Colonic mucosa (tissue), 4 donors: ENCODE measurements at regions not wholly inside any gene's neighbourhood (a gene's known extent, or its start where the extent isn't known, plus 50 kb on each side); places are given as distances from the start of the nearest gene placed in this dataset.

ENCODE experiments used
- DNase-seq: peaks from one replicate; pipeline ENCODE4 v3.0.0-alpha.2; 2020
- H3K27ac ChIP-seq: fragments of 200-600 bp; one replicate; pipeline ENCODE4 v1.8.0; 2021
- H3K27me3 ChIP-seq: fragments of 200-600 bp; one replicate; pipeline ENCODE4 v1.8.0; 2021
- H3K36me3 ChIP-seq: fragments of 200-600 bp; one replicate; pipeline ENCODE4 v1.8.0; 2021
- H3K4me1 ChIP-seq: fragments of 200-600 bp; one replicate; pipeline ENCODE4 v1.8.0; 2021; ENCODE audit warnings: mild to moderate bottlenecking
- H3K4me3 ChIP-seq: fragments of 200-600 bp; one replicate; pipeline ENCODE4 v1.8.0; 2021
- H3K9ac ChIP-seq, 2 donors: one replicate each; pipeline ENCODE4 v1.7.0; 2013; ENCODE audit warnings: control low read depth in 2 of 2, low read depth in 2 of 2, low read length in 2 of 2
- H3K9me3 ChIP-seq: fragments of 200-600 bp; one replicate; pipeline ENCODE4 v1.8.0; 2021
- CTCF ChIP-seq: fragments of 200-600 bp; IDR thresholded peaks from one replicate; pipeline ENCODE4 v1.8.0; 2022; ENCODE audit warnings: antibody characterized with exemption, mild to moderate bottlenecking
- intact Hi-C: fragments of 100-400 bp; cut with DNase I; formaldehyde crosslinking; loops from one replicate; pipeline ENCODE4 v1.14.1; 2022
- donor health status: healthy.
- donor health status: DM: no; HTN: no; CAD: no.
- donor health status: DM: no; HTN: no; CAD: no.

GRCh38 chr16:54488729-54489128 is 202.1 kb upstream of the IRX3 start:
- H3K27ac ChIP-seq = no peak overlapping the region
- TF ChIP-seq CTCF = no peak
- H3K4me3 ChIP-seq = no peak overlapping the region

GRCh38 chr16:54487933-54488332 is 201.3 kb upstream of the IRX3 start:
- no peak for DNase-seq
- TF ChIP-seq CTCF = no peak

More at GRCh38 chr16:54488729-54489128, 202.1 kb upstream of the IRX3 start:
- Histone ChIP-seq H3K36me3 (no peaks in the 10 kb centered on the region), H3K9me3 (no peaks in the 10 kb centered on the region), H3K9ac (no peak overlapping the region), H3K4me1 (no peaks in the 10 kb centered on the region), H3K27me3 (no peaks in the 10 kb centered on the region)
- DNase-seq = no peak
- intact Hi-C loops = no loop called here

GRCh38 chr16:54484700-54485099 is 198.1 kb upstream of the IRX3 start:
- Histone ChIP-seq H3K4me3 (no peak overlapping the region), H3K9ac (no peak overlapping the region), H3K4me1 (no peaks in the 10 kb centered on the region), H3K9me3 (no peaks in the 10 kb centered on the region), H3K36me3 (no peaks in the 10 kb centered on the region), H3K27me3 (no peaks in the 10 kb centered on the region), H3K27ac (no peak overlapping the region)
- intact Hi-C loops = no loop called here
- no peak for DNase-seq
- no peak for TF ChIP-seq CTCF

More at GRCh38 chr16:54487933-54488332, 201.3 kb upstream of the IRX3 start:
- H3K36me3 ChIP-seq = no peaks in the 10 kb centered on the region
- intact Hi-C loops = no loop called here
- H3K9ac ChIP-seq = no peak overlapping the region
- H3K27me3 ChIP-seq = no peaks in the 10 kb centered on the region
- no peak overlapping the region for H3K27ac ChIP-seq
- no peaks in the 10 kb centered on the region for H3K9me3 ChIP-seq
- no peaks in the 10 kb centered on the region for H3K4me1 ChIP-seq
- H3K4me3 ChIP-seq = no peak overlapping the region

- Histone ChIP-seq H3K27me3 (no peaks in the 10 kb centered on the region), H3K36me3 (no peaks in the 10 kb centered on the region), H3K27ac (no peak overlapping the region), H3K9me3 (no peaks in the 10 kb centered on the region), H3K9ac (no peak overlapping the region), H3K4me3 (no peak overlapping the region), H3K4me1 (no peaks in the 10 kb centered on the region)
- DNase-seq = no peak
- TF ChIP-seq CTCF = no peak
- intact Hi-C loops = no loop called here
These were observed 196.4 kb upstream of the IRX3 start for GRCh38 chr16:54482892-54483574.

- no peaks in the 10 kb centered on the region for H3K9me3 ChIP-seq
- no peak overlapping the region for H3K4me3 ChIP-seq
- no peaks in the 10 kb centered on the region for H3K27me3 ChIP-seq
- no peak overlapping the region for H3K9ac ChIP-seq
- DNase-seq = no peak
- intact Hi-C loops = no loop called here
- TF ChIP-seq CTCF = no peak
- no peaks in the 10 kb centered on the region for H3K36me3 ChIP-seq
- no peak overlapping the region for H3K27ac ChIP-seq
- no peaks in the 10 kb centered on the region for H3K4me1 ChIP-seq
These were observed 193.8 kb upstream of the IRX3 start for GRCh38 chr16:54480429-54480828.
